Ishikawa (cell line): ENCODE measurements at regions not wholly inside any gene's neighbourhood (a gene's known extent, or its start where the extent isn't known, plus 50 kb on each side); places are given as distances from the start of the nearest gene placed in this dataset.

Experiments
- CEBPB ChIP-seq: IDR thresholded peaks from 2 replicates; pipeline ENCODE4 v1.6.1; 2012
- CREB1 ChIP-seq: IDR thresholded peaks from 2 replicates; pipeline ENCODE4 v1.6.1; 2012; ENCODE audit warnings: low read depth
- EGR1 ChIP-seq: IDR thresholded peaks from 2 replicates; pipeline ENCODE4 v1.6.1; 2012
- EP300 ChIP-seq: IDR thresholded peaks from 2 replicates; pipeline ENCODE4 v1.6.1; 2012; ENCODE audit warnings: borderline replicate concordance
- FOXM1 ChIP-seq: IDR thresholded peaks from 2 replicates; pipeline ENCODE4 v1.6.1; 2012; ENCODE audit warnings: low read depth, borderline replicate concordance
- NFIC ChIP-seq: IDR thresholded peaks from 2 replicates; pipeline ENCODE4 v1.6.1; 2012
- RAD21 ChIP-seq: IDR thresholded peaks from 2 replicates; pipeline ENCODE4 v1.6.1; 2012; ENCODE audit warnings: low read depth
- TAF1 ChIP-seq: IDR thresholded peaks from 2 replicates; pipeline ENCODE4 v1.6.1; 2012; ENCODE audit warnings: low read depth, mild to moderate bottlenecking
- TCF12 ChIP-seq: IDR thresholded peaks from 2 replicates; pipeline ENCODE4 v1.6.1; 2012; ENCODE audit warnings: low read depth
- TEAD4 ChIP-seq: IDR thresholded peaks from 2 replicates; pipeline ENCODE4 v1.6.1; 2012
- YY1 ChIP-seq: IDR thresholded peaks from 2 replicates; pipeline ENCODE4 v1.6.1; 2012; ENCODE audit warnings: low read depth
- ZBTB7A ChIP-seq: IDR thresholded peaks from 2 replicates; pipeline ENCODE4 v1.6.1; 2012; ENCODE audit warnings: low read depth
- TF ChIP-seq, protein P1 (sequence below): IDR thresholded peaks from 2 replicates; pipeline ENCODE4 v1.6.1; 2012
- TF ChIP-seq, protein P2 (sequence below): IDR thresholded peaks from 2 replicates; pipeline ENCODE4 v1.6.1; 2012
- TF ChIP-seq, protein P3 (sequence below): IDR thresholded peaks from 2 replicates; pipeline ENCODE4 v1.6.1; 2012; ENCODE audit warnings: low read depth, mild to moderate bottlenecking

DNA sequence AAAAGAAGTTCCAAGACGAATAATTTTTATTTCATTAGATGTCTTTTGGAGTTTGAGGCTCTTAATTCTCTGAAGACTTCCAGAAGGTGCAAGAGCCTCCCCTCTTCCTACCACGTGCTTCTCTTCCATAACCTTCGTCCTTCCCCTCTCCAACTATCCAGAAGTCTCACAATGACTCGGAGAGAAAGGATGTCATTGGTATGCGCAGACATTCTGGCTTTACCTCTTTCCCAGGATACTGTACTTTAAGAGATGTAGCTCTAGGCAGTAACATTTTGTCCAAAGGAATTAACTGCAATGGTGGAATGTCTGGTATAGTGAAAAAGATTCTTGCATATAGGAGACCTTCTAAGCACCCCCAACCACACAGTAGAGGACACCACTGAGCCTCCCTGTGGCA is 249.0 kb upstream of the OSR1 start:
- TF ChIP-seq EGR1 (no peak), TEAD4 (no peak)

DNA sequence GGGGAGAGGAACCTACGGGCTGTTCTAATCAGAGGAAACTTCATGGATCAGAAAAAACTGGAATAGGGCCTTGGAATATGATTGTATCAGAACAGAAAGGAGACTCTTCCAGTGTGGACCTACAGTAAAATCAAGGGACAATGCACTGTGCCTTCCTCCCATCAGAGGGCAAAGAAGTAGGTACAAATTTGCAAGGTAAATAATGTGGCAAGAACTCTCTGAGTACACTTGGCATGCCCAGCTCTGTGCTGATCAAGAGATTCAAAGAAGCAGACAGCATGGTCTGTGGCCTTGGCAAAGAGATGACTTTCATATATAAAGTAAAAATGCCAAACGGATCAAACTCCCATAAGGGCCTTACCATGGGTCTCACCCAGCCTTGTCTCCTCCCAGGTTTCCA is 242.6 kb upstream of the OSR1 start:
- no peak for TF ChIP-seq NFIC
- TF ChIP-seq FOXM1: no peak
- TF ChIP-seq RAD21: no peak
- TF ChIP-seq CREB1: no peak
- no peak for TF ChIP-seq EP300
- TF ChIP-seq TAF1: no peak
- no peak for TF ChIP-seq TCF12
- TF ChIP-seq CEBPB: no peak
- TF ChIP-seq, protein P1, sequence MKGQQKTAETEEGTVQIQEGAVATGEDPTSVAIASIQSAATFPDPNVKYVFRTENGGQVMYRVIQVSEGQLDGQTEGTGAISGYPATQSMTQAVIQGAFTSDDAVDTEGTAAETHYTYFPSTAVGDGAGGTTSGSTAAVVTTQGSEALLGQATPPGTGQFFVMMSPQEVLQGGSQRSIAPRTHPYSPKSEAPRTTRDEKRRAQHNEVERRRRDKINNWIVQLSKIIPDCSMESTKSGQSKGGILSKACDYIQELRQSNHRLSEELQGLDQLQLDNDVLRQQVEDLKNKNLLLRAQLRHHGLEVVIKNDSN: no peak
- no peak for TF ChIP-seq YY1
- TF ChIP-seq, protein P2, sequence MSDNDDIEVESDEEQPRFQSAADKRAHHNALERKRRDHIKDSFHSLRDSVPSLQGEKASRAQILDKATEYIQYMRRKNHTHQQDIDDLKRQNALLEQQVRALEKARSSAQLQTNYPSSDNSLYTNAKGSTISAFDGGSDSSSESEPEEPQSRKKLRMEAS: no peak
- TF ChIP-seq EGR1: no peak
- no peak for TF ChIP-seq ZBTB7A
- TF ChIP-seq TEAD4: no peak
- TF ChIP-seq, protein P3, sequence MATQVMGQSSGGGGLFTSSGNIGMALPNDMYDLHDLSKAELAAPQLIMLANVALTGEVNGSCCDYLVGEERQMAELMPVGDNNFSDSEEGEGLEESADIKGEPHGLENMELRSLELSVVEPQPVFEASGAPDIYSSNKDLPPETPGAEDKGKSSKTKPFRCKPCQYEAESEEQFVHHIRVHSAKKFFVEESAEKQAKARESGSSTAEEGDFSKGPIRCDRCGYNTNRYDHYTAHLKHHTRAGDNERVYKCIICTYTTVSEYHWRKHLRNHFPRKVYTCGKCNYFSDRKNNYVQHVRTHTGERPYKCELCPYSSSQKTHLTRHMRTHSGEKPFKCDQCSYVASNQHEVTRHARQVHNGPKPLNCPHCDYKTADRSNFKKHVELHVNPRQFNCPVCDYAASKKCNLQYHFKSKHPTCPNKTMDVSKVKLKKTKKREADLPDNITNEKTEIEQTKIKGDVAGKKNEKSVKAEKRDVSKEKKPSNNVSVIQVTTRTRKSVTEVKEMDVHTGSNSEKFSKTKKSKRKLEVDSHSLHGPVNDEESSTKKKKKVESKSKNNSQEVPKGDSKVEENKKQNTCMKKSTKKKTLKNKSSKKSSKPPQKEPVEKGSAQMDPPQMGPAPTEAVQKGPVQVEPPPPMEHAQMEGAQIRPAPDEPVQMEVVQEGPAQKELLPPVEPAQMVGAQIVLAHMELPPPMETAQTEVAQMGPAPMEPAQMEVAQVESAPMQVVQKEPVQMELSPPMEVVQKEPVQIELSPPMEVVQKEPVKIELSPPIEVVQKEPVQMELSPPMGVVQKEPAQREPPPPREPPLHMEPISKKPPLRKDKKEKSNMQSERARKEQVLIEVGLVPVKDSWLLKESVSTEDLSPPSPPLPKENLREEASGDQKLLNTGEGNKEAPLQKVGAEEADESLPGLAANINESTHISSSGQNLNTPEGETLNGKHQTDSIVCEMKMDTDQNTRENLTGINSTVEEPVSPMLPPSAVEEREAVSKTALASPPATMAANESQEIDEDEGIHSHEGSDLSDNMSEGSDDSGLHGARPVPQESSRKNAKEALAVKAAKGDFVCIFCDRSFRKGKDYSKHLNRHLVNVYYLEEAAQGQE: no peak

DNA sequence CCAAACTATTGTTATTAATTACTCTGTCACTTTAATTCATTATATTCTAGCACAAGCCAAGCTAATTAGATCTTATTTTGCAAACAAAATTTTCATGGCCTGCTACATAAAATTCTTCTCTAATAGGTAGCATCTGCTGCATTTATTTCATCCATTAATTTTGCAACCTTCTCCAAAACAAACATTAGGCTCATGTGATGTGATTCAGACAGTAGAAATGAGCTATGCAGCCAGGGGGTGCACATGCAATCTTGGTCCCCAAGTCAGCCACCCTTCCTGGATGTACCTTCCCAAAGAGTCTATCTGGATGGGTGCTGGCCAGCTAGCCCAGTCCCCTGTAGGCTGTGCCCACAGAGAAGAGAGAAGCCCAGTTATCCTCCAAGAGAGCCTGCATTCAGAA is 242.1 kb upstream of the OSR1 start:
- no peak for TF ChIP-seq NFIC
- TF ChIP-seq, protein P3: no peak
- no peak for TF ChIP-seq FOXM1
- TF ChIP-seq TCF12: no peak

DNA sequence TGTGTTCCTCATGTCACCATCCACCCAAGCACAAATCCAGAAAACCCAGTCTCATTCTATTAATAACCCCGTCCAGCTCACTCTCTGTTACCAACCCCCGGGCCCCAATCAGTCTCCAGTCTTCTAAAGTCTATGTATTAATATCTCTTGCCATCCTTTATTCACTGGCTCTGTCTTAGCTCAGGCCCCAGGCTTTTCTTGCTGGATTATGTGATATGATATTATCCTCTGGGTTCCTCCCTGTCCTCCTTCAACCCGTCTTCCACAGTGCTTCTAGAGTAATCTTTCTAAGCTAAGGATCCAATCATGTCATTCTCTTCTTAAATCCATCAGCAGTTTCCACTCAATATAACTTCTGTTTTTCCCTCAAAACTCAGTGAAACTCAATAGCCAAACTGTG is 240.5 kb upstream of the OSR1 start:
- TF ChIP-seq FOXM1: no peak
- TF ChIP-seq EP300: no peak
- TF ChIP-seq, protein P3: no peak
- TF ChIP-seq CEBPB: no peak
- TF ChIP-seq RAD21: no peak
- TF ChIP-seq EGR1: no peak
- TF ChIP-seq TCF12: no peak

DNA sequence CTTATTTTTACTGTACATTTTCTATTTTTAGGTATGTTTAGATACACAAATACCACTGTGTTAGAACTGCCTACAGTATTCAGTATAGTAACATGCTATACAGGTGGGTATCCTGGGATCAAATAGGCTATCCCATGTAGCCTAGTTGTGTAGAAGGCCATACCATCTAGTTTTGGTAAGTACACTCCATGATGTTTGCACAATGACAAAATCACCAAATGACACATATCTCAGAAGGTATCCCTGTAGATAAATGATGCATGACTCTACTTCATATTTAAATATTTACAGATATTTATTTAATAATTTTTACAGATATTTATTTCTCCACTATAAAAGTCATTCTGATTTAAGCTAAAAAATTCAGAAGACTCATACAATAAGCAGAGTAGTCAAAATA is 233.8 kb upstream of the OSR1 start:
- TF ChIP-seq EP300: no peak
- TF ChIP-seq, protein P3: no peak
- TF ChIP-seq EGR1: no peak
- TF ChIP-seq YY1: no peak
- no peak for TF ChIP-seq FOXM1
- TF ChIP-seq, protein P2: no peak
- no peak for TF ChIP-seq CEBPB
- TF ChIP-seq CREB1: no peak
- no peak for TF ChIP-seq TAF1
- TF ChIP-seq, protein P1: no peak
- no peak for TF ChIP-seq RAD21
